ENCODE measurements at regions not wholly inside any gene's neighbourhood (a gene's known extent, or its start where the extent isn't known, plus 50 kb on each side); places are given as distances from the start of the nearest gene placed in this dataset.

DNA sequence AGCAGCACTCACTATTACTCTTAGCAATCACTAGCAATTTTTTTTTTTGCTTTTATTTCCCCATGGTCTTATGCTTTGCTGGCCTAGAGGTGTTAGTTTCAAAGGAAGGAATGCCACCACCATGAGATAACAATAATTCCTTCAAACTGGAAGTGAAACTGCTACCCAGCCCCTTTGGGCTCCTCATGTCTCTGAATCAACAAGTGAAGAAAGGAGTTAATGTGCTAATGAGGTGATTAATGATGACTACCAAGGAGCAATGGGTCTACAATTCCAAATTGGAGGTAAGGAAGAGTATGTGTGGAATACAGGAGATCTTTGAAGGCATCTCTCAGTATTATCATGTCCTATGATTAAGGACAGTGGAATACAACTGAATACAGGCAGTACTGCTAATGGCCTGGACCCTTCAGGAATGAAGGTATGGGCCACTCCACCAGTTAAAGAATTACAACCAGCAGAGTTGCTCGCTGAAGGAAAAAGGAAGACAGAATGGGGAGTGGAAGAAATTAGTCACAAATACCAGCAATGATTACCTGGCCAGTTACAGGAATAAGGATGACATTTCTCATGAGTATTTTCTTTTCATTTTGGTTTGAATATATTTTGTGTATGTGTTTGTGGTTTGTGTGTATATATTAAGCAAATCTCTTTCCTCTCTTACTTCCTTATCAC, 652.9 kb downstream of the ADGRL2 start:
- no peak for DNase-seq (ENCODE audit: low read depth in 2 of 2)

DNA sequence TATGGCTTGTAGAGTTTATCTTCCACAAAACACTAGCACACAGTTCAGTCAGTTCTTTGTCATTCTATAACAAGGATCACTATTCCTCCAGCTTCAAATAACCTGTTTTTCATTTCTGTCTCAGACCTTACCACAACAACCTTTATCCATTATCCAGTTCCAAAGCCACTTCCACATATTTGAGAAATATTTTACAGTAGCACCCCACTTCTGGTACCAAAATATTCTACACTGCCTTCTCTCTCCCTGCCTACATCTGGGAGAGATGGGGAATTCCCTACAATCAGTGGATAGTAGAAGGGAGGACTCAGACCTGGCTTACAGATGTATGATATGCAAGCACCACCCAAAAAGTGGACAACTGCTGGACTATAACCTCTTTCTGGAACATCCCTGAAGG, 651.4 kb downstream of the ADGRL2 start:
- no peak for DNase-seq (ENCODE audit: low read depth in 2 of 2)

DNA sequence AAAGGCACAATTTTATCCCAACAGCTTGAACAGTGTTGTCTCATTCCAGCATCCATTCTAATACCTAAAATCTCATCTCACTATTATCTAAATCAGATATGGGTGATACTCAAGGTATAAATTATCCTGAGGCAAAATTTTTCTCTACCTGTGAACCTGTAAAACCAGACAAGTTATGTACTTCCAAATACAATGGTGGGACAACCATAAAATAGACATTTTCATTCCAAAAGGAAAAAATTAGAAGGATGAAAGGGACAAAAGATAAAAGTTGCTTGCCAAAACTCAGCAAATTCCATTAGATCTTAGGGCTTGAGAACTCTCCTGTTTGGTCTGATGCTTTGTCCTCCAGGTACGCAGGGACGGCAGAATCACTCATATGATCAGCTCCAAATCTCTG, 650.5 kb downstream of the ADGRL2 start:
- no peak for DNase-seq (ENCODE audit: low read depth in 2 of 2)

DNA sequence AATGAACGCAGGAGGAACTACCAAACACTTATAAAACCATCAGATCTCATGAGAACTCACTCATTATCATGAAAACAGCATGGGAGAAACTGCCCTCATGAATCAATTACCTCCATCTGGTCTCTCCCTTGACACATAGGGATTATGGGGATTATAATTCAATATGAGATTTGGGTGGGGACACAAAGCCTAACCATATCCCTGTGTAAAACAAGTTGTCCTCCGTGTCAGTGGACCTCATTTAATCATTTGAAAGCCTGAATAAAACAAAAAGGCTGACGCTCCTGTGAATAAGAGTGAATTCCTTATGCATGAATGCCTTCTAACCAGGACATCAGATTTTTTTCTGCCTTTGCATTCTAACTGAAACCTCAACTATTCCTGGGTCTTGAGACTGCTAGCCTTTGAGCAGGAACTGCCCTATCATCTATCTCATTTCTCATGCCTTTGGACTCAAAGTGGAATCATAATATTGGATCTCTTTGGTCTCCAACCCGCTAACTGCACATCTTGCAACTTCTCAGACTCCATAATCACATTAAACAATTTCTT, 648.8 kb downstream of the ADGRL2 start:
- DNase-seq (ENCODE audit: low read depth in 2 of 2): no peak

DNA sequence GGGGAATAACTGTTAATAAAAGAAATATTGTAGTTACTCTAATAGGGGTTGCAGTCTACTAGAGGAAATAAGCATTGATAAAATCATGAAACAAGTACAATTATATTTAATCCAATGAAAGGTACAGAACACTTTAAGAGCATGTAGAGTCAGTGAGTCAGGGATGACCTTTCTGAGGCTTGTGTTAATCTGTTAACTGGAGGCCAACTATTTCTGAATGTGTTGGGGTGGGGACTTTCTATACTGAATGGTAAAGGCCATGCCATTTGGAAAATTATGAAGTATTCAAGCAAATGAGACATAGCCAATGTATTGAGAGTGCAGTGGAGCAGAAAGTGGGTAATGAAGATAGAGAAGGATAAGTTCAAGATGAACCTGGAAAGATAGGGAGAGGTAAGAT, 646.2 kb downstream of the ADGRL2 start:
- DNase-seq (ENCODE audit: low read depth in 2 of 2): no peak

DNA sequence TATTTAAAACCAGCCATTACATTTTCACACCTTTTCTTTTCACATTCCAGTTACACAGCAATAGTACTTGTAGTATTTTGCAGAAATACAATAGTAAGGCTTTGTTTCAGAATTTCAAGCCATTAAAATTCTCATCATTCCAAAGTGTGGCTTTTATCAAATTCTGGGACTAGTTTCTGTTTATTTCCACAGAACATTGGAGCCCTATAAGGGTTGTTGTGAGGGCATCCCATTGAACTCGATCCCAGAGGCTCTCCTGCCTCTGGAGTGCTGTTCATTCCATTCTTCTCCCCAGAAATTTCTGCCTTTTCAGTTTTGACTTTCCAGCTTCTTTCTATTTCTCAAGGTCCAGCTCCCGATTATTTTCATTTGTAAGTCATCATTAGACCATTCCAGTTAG, 645.5 kb downstream of the ADGRL2 start:
- no peak for DNase-seq (ENCODE audit: low read depth in 2 of 2)

DNA sequence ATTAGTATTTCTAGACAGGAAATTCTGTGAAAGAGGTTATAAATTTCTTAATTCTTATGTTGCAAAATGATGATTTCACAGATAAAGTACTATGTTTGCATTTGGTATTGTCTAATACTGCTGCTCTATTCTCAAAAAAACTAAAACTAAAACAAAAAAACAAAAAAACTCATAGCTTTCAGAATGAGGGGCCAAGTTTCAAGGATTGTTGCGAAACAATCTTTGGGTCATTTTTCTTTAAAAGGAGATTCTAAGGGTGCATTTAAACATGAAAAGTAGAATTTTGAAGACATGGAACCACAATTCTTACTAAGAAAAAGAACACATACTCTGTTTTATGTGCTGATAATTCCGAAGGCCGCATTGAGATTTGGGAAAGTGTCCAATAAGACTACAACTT, 645.1 kb downstream of the ADGRL2 start:
- no peak for DNase-seq (ENCODE audit: low read depth in 2 of 2)

DNA sequence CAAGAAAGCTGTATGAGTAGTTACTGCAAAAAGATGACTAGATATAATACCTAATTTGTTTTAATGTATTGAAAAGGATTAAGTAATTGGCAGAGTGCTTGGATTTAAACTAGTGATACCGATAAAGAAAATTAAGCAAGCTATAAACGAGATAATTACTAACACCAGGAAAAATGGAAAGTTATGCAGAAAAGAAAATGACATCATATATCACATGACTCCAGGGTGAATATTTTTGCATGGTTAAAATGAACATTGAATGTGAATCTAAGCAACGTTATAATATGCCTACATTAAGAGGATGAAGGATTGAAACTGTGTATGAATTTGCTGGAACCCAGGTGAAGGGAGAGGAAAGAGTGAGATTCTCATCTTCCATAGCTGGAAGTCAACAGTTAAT, 644.4 kb downstream of the ADGRL2 start:
- no peak for DNase-seq (ENCODE audit: low read depth in 2 of 2)

DNA sequence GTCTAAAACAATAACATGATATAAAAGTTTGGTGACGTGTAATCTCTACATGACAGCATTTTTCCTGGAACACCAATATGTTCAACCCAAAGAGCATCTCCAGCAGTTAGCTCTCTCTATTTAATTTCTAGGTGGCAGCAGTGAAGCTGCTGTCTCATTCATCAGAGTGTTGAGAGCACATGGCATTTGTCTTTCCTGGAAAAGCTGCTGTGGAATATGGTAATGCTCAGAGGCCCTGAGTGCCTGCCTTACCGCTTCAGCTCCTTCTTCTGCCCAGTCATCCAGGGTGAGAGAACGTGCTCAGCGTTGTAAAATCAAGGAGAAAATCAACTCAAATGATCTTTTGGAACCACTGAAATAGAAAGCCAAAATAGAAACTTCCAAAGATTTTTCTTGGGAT, 640.7 kb downstream of the ADGRL2 start:
- no peak for DNase-seq (ENCODE audit: low read depth in 2 of 2)

DNA sequence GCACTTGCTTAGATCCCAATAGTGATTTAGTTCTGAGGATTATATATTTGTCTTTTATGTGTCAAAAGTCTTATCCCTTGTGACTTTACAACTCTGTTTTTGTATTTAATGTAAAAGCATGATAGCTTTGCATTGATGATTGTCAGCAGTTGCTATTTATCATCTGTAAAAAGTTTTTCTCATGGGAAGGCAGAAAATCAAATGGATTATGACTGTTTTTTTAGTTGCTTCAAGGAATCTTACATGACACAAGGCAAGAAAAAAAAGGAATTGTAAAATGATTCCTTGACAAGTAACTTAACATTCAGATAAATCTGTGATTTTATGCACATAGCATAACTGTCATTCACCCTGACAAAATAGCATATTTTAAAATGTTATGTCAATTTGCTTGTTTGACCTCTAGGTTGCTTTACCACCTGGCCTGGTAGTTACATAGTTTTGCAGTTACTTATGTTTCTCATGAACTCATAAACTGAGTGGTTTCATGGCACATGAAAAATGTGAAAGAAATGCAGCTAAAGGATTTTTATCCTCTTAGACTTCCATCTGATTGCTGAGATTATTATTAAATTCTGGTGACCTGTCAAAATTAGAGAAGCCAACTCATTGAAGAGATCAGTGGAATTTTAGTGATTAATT, 622.6 kb downstream of the ADGRL2 start:
- no peak for DNase-seq (ENCODE audit: low read depth in 2 of 2)

DNA sequence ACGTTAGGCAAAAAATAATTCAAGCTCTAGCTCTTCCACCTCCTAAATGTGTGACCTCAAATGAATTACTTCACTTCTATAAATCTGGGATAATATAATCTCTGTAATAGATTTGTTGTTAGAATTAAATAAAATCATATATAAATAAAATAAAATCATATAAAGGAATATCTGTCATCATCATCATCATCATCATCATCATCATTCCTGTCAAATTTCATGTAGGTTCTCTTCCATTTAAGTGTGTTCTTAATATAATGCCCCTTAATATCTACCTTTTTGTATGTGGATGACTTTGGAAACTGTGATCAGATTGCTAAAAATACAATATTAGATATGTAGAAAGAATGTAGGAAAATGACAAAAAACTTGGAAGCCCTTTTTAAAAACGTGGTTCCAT, 621.0 kb downstream of the ADGRL2 start:
- no peak for DNase-seq (ENCODE audit: low read depth in 2 of 2)

DNA sequence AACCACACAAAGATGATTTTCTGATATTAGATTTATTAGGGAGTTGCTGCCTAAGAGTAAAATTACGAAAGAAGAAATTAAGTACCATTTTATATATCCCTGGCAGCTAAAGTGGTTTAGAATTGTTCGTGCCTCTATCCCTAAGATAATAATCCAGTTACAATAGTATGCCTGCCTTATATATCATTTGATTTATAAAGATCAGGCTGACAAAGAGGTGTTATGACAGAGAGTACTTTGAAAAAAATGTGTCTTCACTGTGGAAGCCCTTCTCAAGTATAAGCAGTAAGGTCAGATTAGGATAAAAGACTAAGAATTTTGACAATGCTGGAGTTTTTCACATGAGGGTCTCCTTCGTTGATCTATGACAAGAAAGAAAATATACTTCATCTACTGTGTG, 619.9 kb downstream of the ADGRL2 start:
- no peak for DNase-seq (ENCODE audit: low read depth in 2 of 2)

DNA sequence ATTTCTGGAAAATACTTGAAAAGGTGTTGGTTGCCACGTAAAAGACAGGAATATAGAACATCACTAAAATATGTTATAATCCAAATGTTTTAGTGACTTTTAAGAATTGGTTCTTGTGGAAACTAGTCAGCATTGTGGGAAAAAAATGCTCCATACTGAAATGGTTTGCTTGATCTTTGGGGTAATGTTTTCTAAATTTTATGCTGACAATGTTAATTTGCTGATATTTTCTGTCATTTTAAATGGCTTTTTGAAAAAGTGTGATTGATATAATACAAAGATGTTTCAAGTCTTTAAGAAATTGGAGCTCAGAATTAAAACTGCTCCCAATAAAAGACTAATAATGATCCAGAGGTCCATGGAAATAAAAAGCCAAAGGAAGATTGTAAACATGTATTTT, 610.9 kb downstream of the ADGRL2 start:
- no peak for DNase-seq (ENCODE audit: low read depth in 2 of 2)

DNA sequence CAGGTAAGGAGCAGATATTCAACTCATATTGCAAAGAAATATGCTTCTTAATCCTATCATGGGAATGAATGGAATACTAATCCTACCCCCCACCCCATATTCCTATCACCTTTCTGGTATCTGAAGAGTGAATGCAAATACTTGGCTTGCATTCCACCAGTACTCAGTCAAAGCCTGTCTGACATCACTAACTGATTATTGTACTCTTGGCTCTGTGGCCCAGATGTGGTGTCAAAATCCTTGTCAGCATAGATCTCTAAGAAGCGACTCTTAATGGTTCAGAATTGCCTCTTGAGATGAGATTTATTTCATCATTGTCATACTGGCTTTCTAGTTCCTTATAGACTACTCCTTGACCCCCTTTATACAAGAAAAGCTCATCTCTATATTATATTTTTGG, 604.6 kb downstream of the ADGRL2 start:
- no peak for DNase-seq (ENCODE audit: low read depth in 2 of 2)

DNA sequence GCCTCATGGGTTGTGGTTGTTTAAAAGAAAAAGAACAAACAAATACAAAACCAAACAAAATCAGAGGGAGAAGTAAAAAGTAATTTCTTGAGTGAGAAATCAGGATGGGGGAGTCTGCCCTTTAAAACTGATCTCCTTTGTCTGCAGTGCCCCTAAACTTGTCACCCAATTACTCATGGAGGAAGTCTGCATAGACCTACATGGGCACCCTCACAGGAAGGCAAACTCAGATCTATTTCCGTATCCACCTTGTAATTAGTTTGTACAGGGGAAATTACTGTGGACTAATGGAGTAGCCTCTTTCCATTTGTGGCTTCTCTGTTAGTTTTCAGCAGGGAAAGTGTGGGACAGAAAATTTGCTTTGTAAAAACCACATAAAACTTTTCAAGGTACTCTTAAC, 600.4 kb downstream of the ADGRL2 start:
- no peak for DNase-seq (ENCODE audit: low read depth in 2 of 2)

DNA sequence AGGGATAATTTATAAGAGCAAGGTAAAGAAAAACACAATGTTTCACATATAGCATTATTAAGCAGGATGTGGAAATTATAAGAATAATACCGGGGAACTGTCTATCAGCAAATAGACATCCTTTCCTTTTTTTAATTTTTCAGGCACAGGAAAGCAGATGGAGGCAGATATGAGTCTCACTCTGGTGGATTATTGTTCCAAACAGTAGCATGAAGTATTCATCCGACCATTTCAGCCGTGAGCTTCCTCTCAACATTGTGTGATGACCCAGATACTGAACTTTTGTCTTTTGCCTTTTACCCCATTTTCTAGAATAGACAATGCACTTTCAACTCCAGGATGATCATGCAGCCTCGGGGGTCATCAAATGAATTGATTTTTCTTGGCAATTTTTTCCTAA, 599.8 kb downstream of the ADGRL2 start:
- no peak for DNase-seq (ENCODE audit: low read depth in 2 of 2)

DNA sequence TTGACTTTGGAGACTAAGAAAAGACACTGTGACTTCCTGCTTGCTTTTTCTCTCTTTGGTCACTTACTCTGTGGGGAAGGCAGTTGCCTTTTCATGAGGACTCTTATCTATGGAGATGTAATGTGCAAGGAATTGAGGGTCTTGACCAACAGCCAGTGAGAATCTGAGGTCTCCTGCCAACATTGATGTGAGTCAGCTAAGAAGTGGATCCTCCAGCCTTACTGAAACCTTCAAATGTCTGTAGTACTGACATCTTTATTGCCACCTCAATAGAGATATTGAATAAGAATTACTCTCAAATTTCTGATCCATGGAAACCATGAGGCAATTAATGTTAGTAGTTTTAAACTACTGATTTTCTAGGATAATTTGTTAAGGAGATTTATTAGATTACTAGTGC, 598.4 kb downstream of the ADGRL2 start:
- no peak for DNase-seq (ENCODE audit: low read depth in 2 of 2)

DNA sequence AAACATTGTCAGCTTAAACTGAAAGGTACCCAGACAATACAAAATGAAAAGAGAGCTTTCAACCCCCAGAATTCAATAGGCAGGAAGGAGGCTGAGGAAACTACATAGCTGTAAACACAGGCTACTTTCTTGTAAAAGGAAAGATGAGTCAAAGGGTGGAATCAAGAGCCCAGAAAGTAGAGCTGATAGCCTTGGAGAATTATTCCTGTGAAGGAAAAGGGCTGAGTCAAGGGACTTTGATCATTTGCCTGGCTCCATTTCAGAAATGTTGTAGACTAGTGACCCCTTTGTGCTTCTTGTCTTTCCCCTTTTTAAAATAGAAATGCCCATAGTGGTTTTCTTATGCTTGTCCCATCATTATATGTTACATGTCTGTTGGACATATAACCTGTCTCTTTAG, 597.6 kb downstream of the ADGRL2 start:
- no peak for DNase-seq (ENCODE audit: low read depth in 2 of 2)

DNA sequence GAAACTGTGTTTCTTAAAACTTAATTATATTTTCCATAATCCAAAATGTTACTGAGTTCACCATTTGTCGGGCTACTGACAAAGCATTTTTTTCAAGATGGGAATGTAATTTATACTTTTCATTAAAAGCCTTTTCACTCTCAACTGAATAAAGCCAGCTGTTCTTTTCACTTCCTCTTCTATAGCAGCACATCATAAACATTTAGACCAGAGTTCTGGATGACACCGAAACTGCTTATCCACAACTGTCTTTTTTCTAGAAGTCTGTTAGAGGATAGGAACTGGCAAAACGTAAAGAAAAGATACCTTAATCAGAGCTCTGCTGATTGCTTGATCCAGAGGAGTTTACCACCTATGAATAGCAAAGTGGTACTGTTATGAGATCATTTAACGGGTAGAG, 594.7 kb downstream of the ADGRL2 start:
- DNase-seq (ENCODE audit: low read depth in 2 of 2): no peak

DNA sequence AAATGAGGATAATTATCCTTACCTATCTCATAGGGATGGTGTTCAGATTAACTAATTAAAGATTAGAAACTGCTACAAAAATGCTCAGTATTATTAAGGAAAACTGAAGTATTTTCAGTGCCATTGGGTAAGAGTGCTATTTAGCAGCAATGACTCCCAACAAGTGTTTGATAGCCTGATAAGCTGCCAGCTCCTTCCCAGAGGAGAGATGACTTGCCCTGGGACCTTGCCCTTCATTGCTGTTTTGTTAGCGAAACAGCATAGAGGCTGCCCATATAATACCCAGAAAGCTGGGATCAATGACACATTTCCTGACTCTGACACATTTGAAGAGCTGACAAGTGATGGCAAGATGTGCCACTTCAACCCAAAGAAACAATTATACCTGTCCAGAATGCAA, 592.2 kb downstream of the ADGRL2 start:
- no peak for DNase-seq (ENCODE audit: low read depth in 2 of 2)

DNA sequence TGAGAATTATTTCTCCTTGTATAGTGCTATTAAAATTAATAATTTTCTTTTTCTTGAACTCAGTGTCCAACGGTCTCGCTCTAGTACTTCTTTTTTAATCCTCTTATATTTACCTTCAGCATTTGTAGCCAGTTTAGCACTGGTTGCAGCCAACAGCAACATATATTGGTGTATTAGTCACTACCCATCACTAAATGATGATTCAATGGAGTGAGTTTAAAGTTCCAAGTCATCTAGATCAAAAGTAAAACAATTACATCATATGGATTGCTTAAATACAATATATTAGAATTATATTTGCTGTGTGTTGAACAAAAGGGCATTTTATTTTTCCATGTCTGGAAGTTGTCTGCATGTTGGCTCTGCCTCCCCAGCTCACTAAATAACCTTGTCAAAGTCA, 591.8 kb downstream of the ADGRL2 start:
- DNase-seq (ENCODE audit: low read depth in 2 of 2): no peak

DNA sequence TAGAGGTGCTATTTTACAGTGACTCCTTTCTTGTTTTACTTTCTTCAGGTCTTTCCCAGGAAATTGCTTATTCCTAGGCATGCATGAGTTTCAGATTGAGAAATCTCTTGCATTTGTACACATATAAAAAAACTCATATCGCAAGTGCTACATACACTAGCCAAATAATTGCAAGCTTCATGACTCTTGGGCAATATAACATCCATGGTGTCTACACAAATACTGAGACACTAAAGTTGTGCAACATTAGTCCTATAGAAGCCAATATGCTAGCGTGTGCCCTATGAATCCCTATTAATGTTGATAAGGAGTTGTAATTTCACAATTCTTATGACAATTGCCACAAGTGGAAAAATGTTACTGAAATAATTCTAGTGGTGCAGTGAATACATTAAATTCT, 591.0 kb downstream of the ADGRL2 start:
- no peak for DNase-seq (ENCODE audit: low read depth in 2 of 2)

DNA sequence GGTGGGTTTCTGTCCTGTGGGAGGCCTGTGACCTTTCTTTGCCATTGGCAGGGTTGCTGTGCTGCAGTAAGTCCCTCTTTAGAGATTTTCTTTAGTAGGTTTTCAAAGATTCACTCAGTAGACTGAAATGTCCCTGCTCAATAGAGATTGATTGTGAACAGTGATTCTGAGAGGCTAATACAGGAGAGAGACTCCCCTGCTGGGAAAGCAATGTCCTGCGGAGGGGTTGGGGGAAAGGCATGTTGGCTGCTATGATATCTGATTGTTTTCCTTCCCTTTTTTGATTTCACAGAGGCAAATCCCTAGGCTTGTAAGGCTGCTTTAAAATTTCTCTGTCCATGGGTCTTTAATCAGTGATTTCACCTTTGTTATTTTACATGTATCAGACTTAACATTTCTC, 589.9 kb downstream of the ADGRL2 start:
- no peak for DNase-seq (ENCODE audit: low read depth in 2 of 2)

DNA sequence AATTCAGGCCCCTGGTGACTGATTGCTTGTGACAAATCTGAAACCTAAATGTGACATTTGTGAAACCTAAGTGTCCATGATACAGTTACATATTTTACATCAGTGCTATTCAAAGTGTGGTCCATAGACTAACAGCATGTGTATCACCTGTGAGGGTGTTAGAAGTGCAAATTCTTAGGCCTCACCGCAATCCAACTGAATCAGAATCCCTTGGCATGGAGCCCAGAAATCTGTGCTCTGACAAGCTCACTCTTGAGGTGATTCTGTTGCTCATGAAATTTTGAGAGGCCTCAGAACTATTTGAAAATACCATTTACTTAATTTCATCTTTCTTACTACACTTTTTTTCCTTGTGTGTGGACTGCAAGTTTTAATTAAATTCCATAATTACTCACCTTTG, 587.9 kb downstream of the ADGRL2 start:
- no peak for DNase-seq (ENCODE audit: low read depth in 2 of 2)
